Left ventricle myocardium superior (tissue), 1 donor: ENCODE measurements at regions not wholly inside any gene's neighbourhood (a gene's known extent, or its start where the extent isn't known, plus 50 kb on each side); places are given as distances from the start of the nearest gene placed in this dataset.
A peak's percentile ranks its signal among the peaks of the same experiment; 100 is the strongest.

Experiments
- ATAC-seq: fragments of 200-7000 bp; cut with Tn5 transposase; one replicate; pipeline ENCODE4 v1.9.1; 2020; ENCODE audit warnings: mild to moderate bottlenecking, moderate library complexity
- DNase-seq: peaks from one replicate; pipeline ENCODE4 v3.0.0-alpha.2; 2020
- intact Hi-C: fragments of 100-400 bp; cut with micrococcal nuclease; formaldehyde crosslinking; loops from one replicate; pipeline ENCODE4 v1.11.0; 2022
- donor health status: DM: no; HTN: yes; CAD: no; lungs with severe emphysema.

GRCh38 chr1:48059289-48059688, 62.1 kb upstream of the TRABD2B start:
- ATAC-seq = no peak

GRCh38 chr1:48058135-48059025, 61.2 kb upstream of the TRABD2B start:
- intact Hi-C loops = no loop called here
- no peak for ATAC-seq
- no peak for DNase-seq

More at GRCh38 chr1:48059289-48059688, 62.1 kb upstream of the TRABD2B start:
- DNase-seq = no peak
- intact Hi-C loops = no loop called here

DNA sequence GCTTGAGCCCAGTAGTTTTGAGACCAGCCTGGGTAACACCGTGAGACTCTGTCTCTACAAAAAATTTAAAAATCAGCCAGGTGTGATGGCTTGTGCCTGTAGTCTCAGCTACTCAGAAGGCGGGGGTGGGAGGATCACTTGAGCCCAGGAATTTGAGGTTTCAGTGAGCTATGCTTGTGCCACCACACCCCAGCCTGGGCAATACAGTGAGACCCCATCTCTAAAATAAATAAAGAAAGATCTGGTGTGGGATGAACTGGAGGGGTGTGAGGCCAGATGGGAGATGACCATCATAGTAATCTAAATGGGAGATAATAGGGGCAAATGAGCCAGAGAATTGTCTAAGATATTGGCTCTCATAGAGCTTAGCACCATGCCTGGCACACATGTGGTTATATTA, 60.1 kb upstream of the TRABD2B start:
- ATAC-seq (no peak), DNase-seq (no peak)
- intact Hi-C loops = no loop called here

GRCh38 chr1:48055876-48056764, 58.9 kb upstream of the TRABD2B start:
- no peak for DNase-seq
- intact Hi-C loops = no loop called here
- no peak for ATAC-seq

DNA sequence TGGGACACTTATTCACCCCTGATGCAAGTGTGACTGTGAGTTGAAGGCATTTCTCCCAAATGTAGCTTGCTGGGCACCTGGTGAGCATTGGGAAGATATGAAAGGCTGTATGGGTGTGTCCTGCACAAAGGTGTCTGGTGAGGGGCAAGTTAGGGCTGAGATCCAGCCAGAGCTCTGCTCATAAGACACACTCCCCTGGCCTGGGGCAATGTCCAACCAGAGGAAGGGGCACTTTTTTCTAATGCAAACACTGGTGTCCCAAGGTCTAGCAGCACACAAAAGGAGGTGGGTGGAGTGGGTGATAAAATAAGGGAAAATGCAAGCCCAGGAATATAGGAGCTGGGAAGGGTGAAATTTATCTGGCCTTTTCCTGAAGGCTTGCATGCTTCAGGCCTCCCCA, 57.0 kb upstream of the TRABD2B start:
- ATAC-seq (no peak), DNase-seq (no peak)
- intact Hi-C loops = no loop called here

DNA sequence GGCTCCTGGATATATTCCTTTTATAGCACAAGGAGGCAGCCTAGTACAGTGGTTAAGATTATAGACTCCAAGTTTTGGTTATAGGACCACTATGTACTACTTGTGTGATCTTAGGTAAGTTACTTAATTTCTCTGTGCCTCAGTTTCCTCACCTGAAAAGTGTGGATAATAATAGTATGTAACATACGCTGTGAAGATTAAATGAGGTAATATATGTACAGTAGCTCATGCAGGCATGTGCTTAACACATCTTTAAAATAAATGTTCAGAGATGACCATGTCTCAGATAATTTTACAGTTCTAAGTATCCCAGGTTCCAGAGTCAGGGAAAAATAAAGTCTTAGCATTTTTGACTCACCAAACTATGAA, 55.7 kb upstream of the TRABD2B start:
- intact Hi-C loops = no loop called here
- no peak for ATAC-seq

GRCh38 chr1:48051466-48052126, 54.4 kb upstream of the TRABD2B start:
- intact Hi-C loops = no loop called here
- no peak for DNase-seq
- ATAC-seq = no peak

More for the DNA sequence above, 55.7 kb upstream of the TRABD2B start:
- no peak for DNase-seq

DNA sequence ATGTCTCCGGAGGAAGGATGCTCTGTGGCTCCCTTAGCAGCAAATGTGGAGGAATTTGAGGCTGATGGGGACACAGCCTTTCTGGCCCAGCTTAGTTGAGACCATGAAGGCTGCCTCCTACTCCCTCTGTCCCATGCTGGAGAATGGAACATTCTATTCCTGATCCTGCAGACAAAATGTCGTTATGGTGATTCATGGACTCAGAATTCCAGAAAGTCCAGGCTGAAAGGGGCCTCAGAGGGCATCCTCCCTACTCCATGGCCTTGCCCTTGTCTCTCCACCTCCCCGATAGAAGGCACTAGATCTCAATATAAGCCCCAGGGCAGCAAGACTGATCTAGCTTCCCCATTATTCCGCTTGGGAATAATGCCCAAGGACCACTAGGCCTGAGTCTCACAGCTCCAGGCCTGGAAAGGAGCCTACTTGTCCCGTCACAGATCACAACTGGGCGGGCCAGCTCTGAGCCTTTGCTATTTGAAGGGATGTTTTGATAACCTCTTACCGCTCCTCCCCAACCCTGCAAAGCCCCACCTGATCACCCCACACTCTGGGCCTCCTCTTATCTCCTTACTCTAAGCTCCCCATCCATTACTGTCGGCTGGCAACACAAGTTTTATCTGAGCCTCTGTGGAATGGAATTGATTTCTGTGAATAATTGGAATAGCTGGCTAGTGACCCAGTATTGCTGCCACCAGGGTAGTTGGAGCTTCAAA, 52.8 kb upstream of the TRABD2B start:
- no peak for ATAC-seq
- no peak for DNase-seq
- intact Hi-C loops = no loop called here

- peak; percentile 34 for DNase-seq
- ATAC-seq = peak; percentile 74
- intact Hi-C loops = no loop called here
Measured at GRCh38 chr1:48048980-48049379, 51.8 kb upstream of the TRABD2B start.

- intact Hi-C loops = no loop called here
- ATAC-seq = peak; percentile 76
- DNase-seq = no peak
Measured at GRCh38 chr1:48048064-48048463, 50.9 kb upstream of the TRABD2B start.

DNA sequence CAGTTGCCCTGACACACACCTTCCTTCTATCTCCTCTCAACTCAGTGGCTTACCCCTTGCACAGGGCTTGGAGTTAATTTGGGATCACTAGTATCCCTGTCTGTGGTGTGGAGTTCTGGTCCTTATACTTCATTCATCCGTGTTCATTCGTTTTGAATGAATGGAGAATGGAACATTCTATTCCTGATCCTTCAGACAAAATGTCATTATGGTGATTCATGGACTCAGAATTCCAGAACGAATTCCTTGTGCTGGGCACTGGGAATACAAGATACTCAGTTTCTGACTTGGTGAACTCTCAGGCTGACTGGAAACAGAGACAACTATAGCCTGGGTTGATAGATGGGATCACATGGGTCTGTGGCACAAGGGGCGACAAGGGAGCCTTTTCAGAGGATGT, 49.9 kb upstream of the TRABD2B start:
- intact Hi-C loops = no loop called here
- DNase-seq (no peak), ATAC-seq (no peak)
